ENCODE measurements at regions not wholly inside any gene's neighbourhood (a gene's known extent, or its start where the extent isn't known, plus 50 kb on each side); places are given as distances from the start of the nearest gene placed in this dataset.

- no peak for TF ChIP-seq MYC (IDR thresholded peaks at IDR 0.05; ENCODE audit: low read depth, low read length)
- TF ChIP-seq, protein P1, sequence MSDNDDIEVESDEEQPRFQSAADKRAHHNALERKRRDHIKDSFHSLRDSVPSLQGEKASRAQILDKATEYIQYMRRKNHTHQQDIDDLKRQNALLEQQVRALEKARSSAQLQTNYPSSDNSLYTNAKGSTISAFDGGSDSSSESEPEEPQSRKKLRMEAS (IDR thresholded peaks at IDR 0.05; ENCODE audit: low read depth, low read length): no peak
- TF ChIP-seq, protein P2, sequence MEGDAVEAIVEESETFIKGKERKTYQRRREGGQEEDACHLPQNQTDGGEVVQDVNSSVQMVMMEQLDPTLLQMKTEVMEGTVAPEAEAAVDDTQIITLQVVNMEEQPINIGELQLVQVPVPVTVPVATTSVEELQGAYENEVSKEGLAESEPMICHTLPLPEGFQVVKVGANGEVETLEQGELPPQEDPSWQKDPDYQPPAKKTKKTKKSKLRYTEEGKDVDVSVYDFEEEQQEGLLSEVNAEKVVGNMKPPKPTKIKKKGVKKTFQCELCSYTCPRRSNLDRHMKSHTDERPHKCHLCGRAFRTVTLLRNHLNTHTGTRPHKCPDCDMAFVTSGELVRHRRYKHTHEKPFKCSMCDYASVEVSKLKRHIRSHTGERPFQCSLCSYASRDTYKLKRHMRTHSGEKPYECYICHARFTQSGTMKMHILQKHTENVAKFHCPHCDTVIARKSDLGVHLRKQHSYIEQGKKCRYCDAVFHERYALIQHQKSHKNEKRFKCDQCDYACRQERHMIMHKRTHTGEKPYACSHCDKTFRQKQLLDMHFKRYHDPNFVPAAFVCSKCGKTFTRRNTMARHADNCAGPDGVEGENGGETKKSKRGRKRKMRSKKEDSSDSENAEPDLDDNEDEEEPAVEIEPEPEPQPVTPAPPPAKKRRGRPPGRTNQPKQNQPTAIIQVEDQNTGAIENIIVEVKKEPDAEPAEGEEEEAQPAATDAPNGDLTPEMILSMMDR (IDR thresholded peaks at IDR 0.05; ENCODE audit: low read depth, low read length): no peak
- no peak for TF ChIP-seq POLR2A (IDR thresholded peaks at IDR 0.05; ENCODE audit: extremely low read depth, insufficient read length)
- H3K4me3 ChIP-seq (ENCODE audit: low read depth, low read length): no peak overlapping the region
- DNase-seq (ENCODE audit: low read depth): no peak
These were observed 89.0 kb upstream of the CHODL start for GRCh38 chr21:18155508-18156193.

- DNase-seq (ENCODE audit: low read depth): no peak
- no peak for TF ChIP-seq POLR2A (IDR thresholded peaks at IDR 0.05; ENCODE audit: extremely low read depth, insufficient read length)
- TF ChIP-seq MYC (IDR thresholded peaks at IDR 0.05; ENCODE audit: low read depth, low read length): no peak
- TF ChIP-seq, protein P2 (IDR thresholded peaks at IDR 0.05; ENCODE audit: low read depth, low read length): no peak
- TF ChIP-seq, protein P1 (IDR thresholded peaks at IDR 0.05; ENCODE audit: low read depth, low read length): no peak
- no peak overlapping the region for H3K4me3 ChIP-seq (ENCODE audit: low read depth, low read length)
These were observed 91.6 kb upstream of the CHODL start for GRCh38 chr21:18153063-18153462.

- TF ChIP-seq, protein P2 (IDR thresholded peaks at IDR 0.05; ENCODE audit: low read depth, low read length): no peak
- TF ChIP-seq POLR2A (IDR thresholded peaks at IDR 0.05; ENCODE audit: extremely low read depth, insufficient read length) (no peak), MYC (IDR thresholded peaks at IDR 0.05; ENCODE audit: low read depth, low read length) (no peak)
- TF ChIP-seq, protein P1 (IDR thresholded peaks at IDR 0.05; ENCODE audit: low read depth, low read length): no peak
- H3K4me3 ChIP-seq (ENCODE audit: low read depth, low read length): no peak overlapping the region
- no peak for DNase-seq (ENCODE audit: low read depth)
These were observed 92.3 kb upstream of the CHODL start for GRCh38 chr21:18152371-18152770.

GRCh38 chr21:18151046-18151445 lies 93.6 kb upstream of the CHODL start:
- TF ChIP-seq POLR2A (IDR thresholded peaks at IDR 0.05; ENCODE audit: extremely low read depth, insufficient read length) (no peak), MYC (IDR thresholded peaks at IDR 0.05; ENCODE audit: low read depth, low read length) (no peak)
- TF ChIP-seq, protein P1 (IDR thresholded peaks at IDR 0.05; ENCODE audit: low read depth, low read length): no peak
- TF ChIP-seq, protein P2 (IDR thresholded peaks at IDR 0.05; ENCODE audit: low read depth, low read length): no peak
- no peak for DNase-seq (ENCODE audit: low read depth)
- H3K4me3 ChIP-seq (ENCODE audit: low read depth, low read length): no peak overlapping the region

- TF ChIP-seq POLR2A (IDR thresholded peaks at IDR 0.05; ENCODE audit: extremely low read depth, insufficient read length) (no peak), MYC (IDR thresholded peaks at IDR 0.05; ENCODE audit: low read depth, low read length) (no peak)
- TF ChIP-seq, protein P2 (IDR thresholded peaks at IDR 0.05; ENCODE audit: low read depth, low read length): no peak
- TF ChIP-seq, protein P1 (IDR thresholded peaks at IDR 0.05; ENCODE audit: low read depth, low read length): no peak
- no peak overlapping the region for H3K4me3 ChIP-seq (ENCODE audit: low read depth, low read length)
- DNase-seq (ENCODE audit: low read depth): no peak
These were observed 96.2 kb upstream of the CHODL start for GRCh38 chr21:18148401-18148800.
